Trophoblast cell (in vitro differentiated cells and primary cell): ENCODE measurements at regions not wholly inside any gene's neighbourhood (a gene's known extent, or its start where the extent isn't known, plus 50 kb on each side); places are given as distances from the start of the nearest gene placed in this dataset.
A peak's percentile ranks its signal among the peaks of the same experiment; 100 is the strongest.

Experiments
- DNase-seq, 2 donors: peaks; one replicate each; pipeline ENCODE4 v3.0.0-alpha.2; 2016
- H2AFZ ChIP-seq: 2 replicates; pipeline ENCODE4 v1.6.1; 2013; ENCODE audit warnings: low read length, moderate library complexity, mild to moderate bottlenecking; ENCODE audit not compliant: insufficient read depth, poor library complexity
- H2AK5ac ChIP-seq: 2 replicates; pipeline ENCODE4 v1.6.1; 2013; ENCODE audit warnings: mild to moderate bottlenecking, low read length
- H2BK120ac ChIP-seq: 2 replicates; pipeline ENCODE4 v1.6.1; 2013; ENCODE audit warnings: low read length, mild to moderate bottlenecking, moderate library complexity; ENCODE audit not compliant: insufficient read depth, poor library complexity
- H2BK12ac ChIP-seq: 2 replicates; pipeline ENCODE4 v1.6.1; 2013; ENCODE audit warnings: mild to moderate bottlenecking, low read length, moderate library complexity
- H2BK5ac ChIP-seq: 2 replicates; pipeline ENCODE4 v1.6.1; 2013; ENCODE audit warnings: low read length, low read depth, moderate library complexity, mild to moderate bottlenecking; ENCODE audit not compliant: poor library complexity
- H3K14ac ChIP-seq: 2 replicates; pipeline ENCODE4 v1.6.1; 2013; ENCODE audit warnings: mild to moderate bottlenecking, low read length
- H3K18ac ChIP-seq: 2 replicates; pipeline ENCODE4 v1.6.1; 2013; ENCODE audit warnings: mild to moderate bottlenecking, low read length
- H3K23ac ChIP-seq: 2 replicates; pipeline ENCODE4 v1.6.1; 2013; ENCODE audit warnings: low read length
- H3K27ac ChIP-seq: 2 replicates; pipeline ENCODE4 v1.5.1; 2013; ENCODE audit warnings: low read depth, mild to moderate bottlenecking, inconsistent platforms, low read length, moderate library complexity
- H3K27me3 ChIP-seq: 2 replicates; pipeline ENCODE4 v1.6.1; 2013; ENCODE audit warnings: inconsistent platforms, mild to moderate bottlenecking, low read length, moderate library complexity; ENCODE audit not compliant: insufficient read depth
- H3K36me3 ChIP-seq, 2 experiments: 1 replicate in 1 of 2; 2 replicates in 1 of 2; pipeline ENCODE4 v1.6.1; 2013; ENCODE audit warnings: low read length in 2 of 2, mild to moderate bottlenecking in 2 of 2, moderate library complexity in 1 of 2; ENCODE audit not compliant: insufficient read depth in 2 of 2, control insufficient read depth in 1 of 2
- H3K4ac ChIP-seq: 2 replicates; pipeline ENCODE4 v1.6.1; 2013; ENCODE audit warnings: low read depth, mild to moderate bottlenecking, low read length, moderate library complexity
- H3K4me1 ChIP-seq, 2 experiments: 1 replicate in 1 of 2; 2 replicates in 1 of 2; pipeline ENCODE4 v1.6.1; 2013; ENCODE audit warnings: low read length in 2 of 2, mild to moderate bottlenecking in 2 of 2, moderate library complexity in 1 of 2; ENCODE audit not compliant: insufficient read depth in 2 of 2, control insufficient read depth in 1 of 2
- H3K4me2 ChIP-seq: 2 replicates; pipeline ENCODE4 v1.6.1; 2013; ENCODE audit warnings: inconsistent platforms, mild to moderate bottlenecking, low read length, moderate library complexity
- H3K4me3 ChIP-seq: 2 replicates; pipeline ENCODE4 v1.5.1; 2013; ENCODE audit warnings: mild to moderate bottlenecking, low read depth, low read length, inconsistent platforms
- H3K79me1 ChIP-seq: one replicate; pipeline ENCODE4 v1.6.1; 2013; ENCODE audit warnings: low read length
- H3K79me2 ChIP-seq: 2 replicates; pipeline ENCODE4 v1.6.1; 2013; ENCODE audit warnings: low read length, mild to moderate bottlenecking; ENCODE audit not compliant: control insufficient read depth, insufficient read depth, poor library complexity
- H3K9ac ChIP-seq: 2 replicates; pipeline ENCODE4 v1.6.1; 2013; ENCODE audit warnings: mild to moderate bottlenecking, low read length
- H3K9me3 ChIP-seq: 2 replicates; pipeline ENCODE4 v1.6.1; 2013; ENCODE audit warnings: low read depth, mild to moderate bottlenecking, control low read depth, inconsistent platforms, low read length; ENCODE audit not compliant: insufficient read depth
- H4K12ac ChIP-seq: 2 replicates; pipeline ENCODE4 v1.6.1; 2013; ENCODE audit warnings: low read depth, mild to moderate bottlenecking, low read length, moderate library complexity
- H4K8ac ChIP-seq: 2 replicates; pipeline ENCODE4 v1.6.1; 2013; ENCODE audit warnings: low read depth, mild to moderate bottlenecking, low read length, moderate library complexity
- H4K91ac ChIP-seq: one replicate; pipeline ENCODE4 v1.6.1; 2013; ENCODE audit warnings: low read depth, mild to moderate bottlenecking, low read length, moderate library complexity
- WGBS: extraction: QIAGEN DNeasy Blood & Tissue Kit; methylation state at CpG from one replicate; pipeline ENCODE4 v1.1.7; 2013; ENCODE audit warnings: missing lambda C conversion rate; ENCODE audit not compliant: insufficient read length, insufficient coverage; ENCODE audit errors: extremely low coverage; 5-methylcytosine and 5-hydroxymethylcytosine counted together

DNA sequence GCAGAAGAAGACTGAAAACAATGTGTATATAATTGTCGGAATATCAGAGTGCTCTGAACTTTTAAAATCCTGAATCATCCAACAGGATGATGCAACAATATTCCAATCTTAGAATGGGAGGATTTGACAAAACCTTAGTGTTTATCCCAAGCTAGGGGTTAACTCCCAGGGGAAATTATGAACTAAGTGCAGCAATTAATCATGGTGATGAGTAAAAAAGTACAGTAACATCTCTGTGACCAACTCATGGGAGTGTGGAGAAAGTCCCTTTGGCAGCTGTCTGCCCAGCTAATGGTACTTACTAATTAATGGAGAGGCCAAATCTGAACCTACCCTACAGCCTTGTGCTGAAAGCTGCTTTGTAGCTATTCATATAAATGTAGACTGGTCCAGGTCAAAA lies 257.6 kb upstream of the DDX53 start:
- Histone ChIP-seq H3K9ac (no peak overlapping the region), H3K14ac (no peak overlapping the region), H3K4ac (no peak overlapping the region), H3K79me1 (no peaks in the 10 kb centered on the region), H3K4me1 (no peaks in the 10 kb centered on the region), H3K79me2 (no peaks in the 10 kb centered on the region), H3K18ac (no peak overlapping the region), H2AFZ (no peak overlapping the region), H3K23ac (no peak overlapping the region), H3K4me2 (no peak overlapping the region), H4K91ac (no peak overlapping the region), H3K9me3 (no peaks in the 10 kb centered on the region), H2BK12ac (no peak overlapping the region), H2AK5ac (no peak overlapping the region), H3K4me3 (no peak overlapping the region), H2BK120ac (no peak overlapping the region), H4K12ac (no peak overlapping the region), H3K36me3 (no peaks in the 10 kb centered on the region), H3K27ac (no peak overlapping the region), H4K8ac (no peak overlapping the region), H3K27me3 (no peaks in the 10 kb centered on the region), H2BK5ac (no peak overlapping the region)
- DNase-seq: no peak
- no CpG with 5 or more reads among the region's 1 CpG for WGBS

- H3K9ac ChIP-seq: no peak overlapping the region
- H3K27me3 ChIP-seq: no peaks in the 10 kb centered on the region
- H4K12ac ChIP-seq: no peak overlapping the region
- no peaks in the 10 kb centered on the region for H3K79me1 ChIP-seq
- DNase-seq: no peak
- H2AK5ac ChIP-seq: no peak overlapping the region
- H3K4me2 ChIP-seq: no peak overlapping the region
- no peak overlapping the region for H3K23ac ChIP-seq
- no peaks in the 10 kb centered on the region for H3K36me3 ChIP-seq
- H2BK5ac ChIP-seq: no peak overlapping the region
- no peaks in the 10 kb centered on the region for H3K9me3 ChIP-seq
- no peaks in the 10 kb centered on the region for H3K4me1 ChIP-seq
- H2BK12ac ChIP-seq: no peak overlapping the region
- no peak overlapping the region for H2AFZ ChIP-seq
- no peak overlapping the region for H3K18ac ChIP-seq
- no peak overlapping the region for H2BK120ac ChIP-seq
- H3K4me3 ChIP-seq: no peak overlapping the region
- no peak overlapping the region for H3K14ac ChIP-seq
- WGBS: no CpG with 5 or more reads among the region's 4 CpGs
- H3K79me2 ChIP-seq: no peaks in the 10 kb centered on the region
- no peak overlapping the region for H3K27ac ChIP-seq
- no peak overlapping the region for H4K91ac ChIP-seq
- H4K8ac ChIP-seq: no peak overlapping the region
- no peak overlapping the region for H3K4ac ChIP-seq
Measured at GRCh38 chrX:22746081-22746480, 253.7 kb upstream of the DDX53 start.

GRCh38 chrX:22748093-22748999 lies 251.4 kb upstream of the DDX53 start:
- Histone ChIP-seq H2BK12ac (no peak overlapping the region), H4K8ac (no peak overlapping the region), H3K79me1 (no peaks in the 10 kb centered on the region), H3K4me2 (no peak overlapping the region), H3K9me3 (no peaks in the 10 kb centered on the region), H3K23ac (no peak overlapping the region), H2AK5ac (no peak overlapping the region), H3K18ac (no peak overlapping the region), H3K14ac (no peak overlapping the region), H3K4me1 (no peaks in the 10 kb centered on the region), H3K79me2 (no peaks in the 10 kb centered on the region), H3K4ac (no peak overlapping the region), H2AFZ (no peak overlapping the region), H4K12ac (no peak overlapping the region), H3K9ac (no peak overlapping the region), H2BK5ac (no peak overlapping the region), H4K91ac (no peak overlapping the region), H3K36me3 (no peaks in the 10 kb centered on the region), H3K27ac (no peak overlapping the region), H3K27me3 (no peaks in the 10 kb centered on the region), H2BK120ac (no peak overlapping the region), H3K4me3 (no peak overlapping the region)
- WGBS: no CpG with 5 or more reads among the region's 7 CpGs
- DNase-seq: peak; percentile 13 to 74

DNA sequence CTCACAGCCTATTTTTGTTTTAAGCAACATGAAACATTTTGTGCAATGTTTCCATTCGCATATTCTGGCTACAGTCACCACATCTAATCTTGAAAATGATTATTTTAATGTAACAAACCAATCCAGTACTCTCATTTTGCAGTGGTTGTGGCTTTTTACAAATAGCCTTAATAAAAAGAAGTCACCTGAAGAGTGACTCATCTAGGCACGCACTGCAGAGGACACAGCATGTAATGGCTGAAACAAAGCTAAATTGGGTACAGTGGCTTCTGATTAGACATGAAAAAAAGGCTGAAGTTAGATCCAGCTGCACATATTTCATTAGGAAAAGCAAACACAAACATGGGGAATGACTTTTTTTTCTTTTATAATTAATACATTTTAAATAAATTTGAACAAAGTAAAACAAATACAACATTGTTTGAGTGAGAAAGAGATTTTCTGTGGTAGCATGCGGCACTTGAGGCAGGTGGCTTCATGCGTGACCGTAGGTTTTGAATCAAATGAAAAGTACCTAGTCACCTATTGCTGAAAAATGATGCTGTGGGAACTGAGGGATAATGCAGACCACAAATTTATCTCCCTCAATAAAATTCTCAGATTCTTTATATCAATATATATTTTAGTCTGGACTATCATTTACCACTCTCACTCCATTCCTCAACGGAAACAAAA lies 240.8 kb upstream of the DDX53 start:
- no peak overlapping the region for H2BK5ac ChIP-seq
- no peak overlapping the region for H2AK5ac ChIP-seq
- H3K79me2 ChIP-seq: no peaks in the 10 kb centered on the region
- no peak overlapping the region for H3K4ac ChIP-seq
- no peaks in the 10 kb centered on the region for H3K4me1 ChIP-seq
- H3K18ac ChIP-seq: no peak overlapping the region
- H3K9ac ChIP-seq: no peak overlapping the region
- no peak overlapping the region for H3K14ac ChIP-seq
- no peaks in the 10 kb centered on the region for H3K79me1 ChIP-seq
- H3K4me3 ChIP-seq: no peak overlapping the region
- H3K9me3 ChIP-seq: no peaks in the 10 kb centered on the region
- no peaks in the 10 kb centered on the region for H3K27me3 ChIP-seq
- H2BK120ac ChIP-seq: no peak overlapping the region
- no CpG with 5 or more reads among the region's 6 CpGs for WGBS
- H3K4me2 ChIP-seq: no peak overlapping the region
- no peak overlapping the region for H4K8ac ChIP-seq
- no peak overlapping the region for H2BK12ac ChIP-seq
- H4K91ac ChIP-seq: no peak overlapping the region
- DNase-seq: no peak
- no peaks in the 10 kb centered on the region for H3K36me3 ChIP-seq
- no peak overlapping the region for H3K27ac ChIP-seq
- H4K12ac ChIP-seq: no peak overlapping the region
- no peak overlapping the region for H3K23ac ChIP-seq
- H2AFZ ChIP-seq: no peak overlapping the region
